K562 (cell line): ENCODE measurements at regions not wholly inside any gene's neighbourhood (a gene's known extent, or its start where the extent isn't known, plus 50 kb on each side); places are given as distances from the start of the nearest gene placed in this dataset.

ENCODE experiments used
- ATAC-seq: fragments of 200-7000 bp; cut with Tn5 transposase; 3 replicates; pipeline ENCODE4 v1.9.1; 2020; ENCODE audit warnings: moderate library complexity
- BruUV-seq: library from RNA; stranded (reverse); fragments of 400-500 nt; replicated peaks from 2 replicates; lab custom pipeline; 2021; lab: Mats Ljungman, UMichigan
- CTCF ChIA-PET: fragments of 300-600 bp; formaldehyde crosslinking; extraction: SDS; loops from one replicate; lab custom pipeline; 2021; ENCODE audit warnings: low intra/inter-chr PET ratio; lab: Yijun Ruan, JAX
- POLR2A ChIA-PET: fragments of 300-600, 350-650 bp; sonication (Branson Sonifier 250); formaldehyde crosslinking; extraction: SDS; loops from one replicate; lab custom pipeline; 2021; ENCODE audit warnings: antibody characterized with exemption, inconsistent platforms; lab: Yijun Ruan, JAX
- DNase-seq, 4 experiments: peaks; one replicate each; pipeline versions ENCODE4 v3.0.0 to v3.0.0-alpha.2; 2011 to 2018; ENCODE audit warnings: low spot score in 3 of 4, mixed read lengths in 3 of 4; ENCODE audit errors: extremely low read depth in 1 of 4
- FAIRE-seq: peaks from 2 replicates; lab custom pipeline; 2011; peaks lifted over from hg19 to GRCh38; lab: Jason Lieb, UNC
- H2AFZ ChIP-seq: 2 replicates; pipeline ENCODE4 v1.6.0; 2011; ENCODE audit warnings: low read depth, low read length, control low read depth, inconsistent platforms
- H3K27ac ChIP-seq: fragments of 200-600 bp; 3 replicates; pipeline ENCODE4 v1.8.0; 2011; ENCODE audit warnings: low read depth, mild to moderate bottlenecking, control low read depth, inconsistent platforms, low read length, moderate library complexity, mixed read lengths; ENCODE audit errors: extremely low read depth
- H3K27me3 ChIP-seq, 2 experiments: fragments of 300-600 bp in 1 of 2; 2 replicates in 1 of 2; 3 replicates in 1 of 2; pipeline versions ENCODE4 v1.6.0 to v1.8.0; 2011; ENCODE audit warnings: inconsistent platforms in 2 of 2, low read length in 2 of 2, mild to moderate bottlenecking in 1 of 2, mixed read lengths in 1 of 2, moderate library complexity in 1 of 2; ENCODE audit not compliant: control insufficient read depth in 2 of 2, insufficient read depth in 2 of 2
- H3K36me3 ChIP-seq: fragments of 300-600 bp; 3 replicates; pipeline ENCODE4 v1.8.0; 2011; ENCODE audit warnings: mild to moderate bottlenecking, low read length, inconsistent platforms; ENCODE audit not compliant: control insufficient read depth, insufficient read depth
- H3K4me1 ChIP-seq, 2 experiments: fragments of 200-600 bp in 1 of 2; replicated peaks in 1 of 2; 2 replicates in 1 of 2; 3 replicates in 1 of 2; pipeline versions ENCODE4 v1.5.1 to v1.8.0; 2011; ENCODE audit warnings: inconsistent platforms in 2 of 2, low read length in 2 of 2, mild to moderate bottlenecking in 1 of 2, mixed read lengths in 1 of 2, moderate library complexity in 1 of 2; ENCODE audit not compliant: control insufficient read depth in 2 of 2, insufficient read depth in 2 of 2
- H3K4me2 ChIP-seq: 2 replicates; pipeline ENCODE4 v1.6.1; 2011; ENCODE audit warnings: low read length, control low read depth, inconsistent platforms, mixed read lengths; ENCODE audit not compliant: insufficient read depth
- H3K4me3 ChIP-seq: fragments of 200-600 bp; sonication (generic), shearing (Covaris generic); 2 replicates; pipeline ENCODE4 v1.5.1; 2016; ENCODE audit warnings: control low read depth, inconsistent platforms
- H3K79me2 ChIP-seq: fragments of 200-600 bp; 3 replicates; pipeline ENCODE4 v1.8.0; 2011; ENCODE audit warnings: low read length, inconsistent platforms; ENCODE audit not compliant: control insufficient read depth, insufficient read depth
- H3K9ac ChIP-seq, 2 experiments: 2 replicates each; pipeline versions ENCODE4 v1.6.0 to v1.6.1; 2011; ENCODE audit warnings: low read depth in 2 of 2, low read length in 2 of 2, control low read depth in 1 of 2, inconsistent platforms in 1 of 2, mild to moderate bottlenecking in 1 of 2, mixed read lengths in 1 of 2; ENCODE audit not compliant: insufficient read depth in 1 of 2
- H3K9me1 ChIP-seq: one replicate; pipeline ENCODE4 v1.6.0; 2011; ENCODE audit warnings: inconsistent platforms, mild to moderate bottlenecking, low read length, moderate library complexity; ENCODE audit not compliant: control insufficient read depth, insufficient read depth
- H3K9me3 ChIP-seq: replicated peaks from 2 replicates; pipeline ENCODE4 v1.5.1; 2011; ENCODE audit warnings: low read depth, low read length, inconsistent platforms; ENCODE audit not compliant: control insufficient read depth, insufficient read depth
- H4K20me1 ChIP-seq: replicated peaks from 2 replicates; pipeline ENCODE4 v1.6.1; 2011; ENCODE audit warnings: low read length, inconsistent platforms, mixed read lengths; ENCODE audit not compliant: control insufficient read depth, insufficient read depth
- BACH1 ChIP-seq: fragments of 200-800 bp; sonication (Bioruptor generic); IDR thresholded peaks from 2 replicates; pipeline ENCODE4 v1.6.1; 2016; ENCODE audit warnings: missing genetic modification characterization, missing compliant biosample characterization
- CREB1 ChIP-seq, 2 experiments: sonication (generic) in 1 of 2; formaldehyde crosslinking in 1 of 2; IDR thresholded peaks; 2 replicates each; pipeline versions ENCODE4 v1.6.1 to v1.8.0; 2012 to 2022; ENCODE audit warnings: inconsistent platforms in 1 of 2, mild to moderate bottlenecking in 1 of 2, missing genetic modification reagents in 1 of 2, moderate library complexity in 1 of 2
- ERF ChIP-seq: fragments of 450-650 bp; formaldehyde crosslinking; IDR thresholded peaks from 2 replicates; pipeline ENCODE4 v1.4.0; 2020; ENCODE audit warnings: mild to moderate bottlenecking, mixed read lengths
- FOSL1 ChIP-seq: fragments of 200-800 bp; sonication (Bioruptor generic); conservative IDR thresholded peaks from 2 replicates; pipeline ENCODE4 v1.6.1; 2016; ENCODE audit warnings: missing genetic modification characterization, missing compliant biosample characterization
- FOXJ3 ChIP-seq: sonication (generic); formaldehyde crosslinking; IDR thresholded peaks from 2 replicates; pipeline ENCODE4 v1.4.0; 2020; ENCODE audit warnings: mild to moderate bottlenecking, missing genetic modification reagents
- HSF4 ChIP-seq: fragments of 250-450 bp; sonication (Bioruptor Pico); IDR thresholded peaks from 2 replicates; pipeline ENCODE4 v2.1.2; 2022; ENCODE audit warnings: mild to moderate bottlenecking, moderate library complexity, borderline replicate concordance
- MAFF ChIP-seq: IDR thresholded peaks from 2 replicates; pipeline ENCODE4 v1.6.1; 2012; ENCODE audit warnings: low read length, improper control_type of control experiment
- NFE2L1 ChIP-seq: fragments of 450-650 bp; IDR thresholded peaks from 2 replicates; pipeline ENCODE4 v1.6.1; 2016; ENCODE audit warnings: missing genetic modification characterization, low read depth, mild to moderate bottlenecking, missing compliant biosample characterization, moderate library complexity, borderline replicate concordance
- RBM14 ChIP-seq: fragments of 200-400 bp; formaldehyde crosslinking; IDR thresholded peaks from 2 replicates; pipeline ENCODE4 v1.6.1; 2018; ENCODE audit warnings: low read depth, mild to moderate bottlenecking, low read length, moderate library complexity, borderline replicate concordance; ENCODE audit not compliant: insufficient read depth
- SOX6 ChIP-seq: fragments of 450-650 bp; IDR thresholded peaks from 2 replicates; pipeline ENCODE4 v1.6.1; 2014; ENCODE audit warnings: mild to moderate bottlenecking
- TCF15 ChIP-seq: fragments of 250-450 bp; sonication (Bioruptor Pico); IDR thresholded peaks from 2 replicates; pipeline ENCODE4 v1.8.0; 2022; ENCODE audit warnings: moderate library complexity, mild to moderate bottlenecking, inconsistent platforms
- TOE1 ChIP-seq, 2 experiments: fragments of 450-650 bp in 1 of 2; sonication (generic) in 1 of 2; formaldehyde crosslinking in 1 of 2; IDR thresholded peaks; 2 replicates each; pipeline versions ENCODE4 v1.7.1 to v1.8.0; 2016 to 2022; ENCODE audit warnings: borderline replicate concordance in 2 of 2, mild to moderate bottlenecking in 2 of 2, antibody characterized with exemption in 1 of 2, inconsistent platforms in 1 of 2, low read depth in 1 of 2, missing genetic modification reagents in 1 of 2, moderate library complexity in 1 of 2
- XRCC3 ChIP-seq: fragments of 450-650 bp; IDR thresholded peaks from 2 replicates; pipeline ENCODE4 v1.6.1; 2017; ENCODE audit warnings: mild to moderate bottlenecking, moderate library complexity
- WGBS: fragments of 100-300 bp; shearing (Covaris generic); methylation state at CpG from one replicate; pipeline ENCODE4 v1.1.6; 2016; ENCODE audit warnings: low coverage, mixed read lengths; ENCODE audit not compliant: insufficient coverage; ENCODE audit errors: missing lambda C conversion rate; 5-methylcytosine and 5-hydroxymethylcytosine counted together
- in situ Hi-C: fragments of 300-500 bp; cut with MboI; formaldehyde crosslinking; loops from 4 replicates; pipeline ENCODE4 v1.15.0; 2018; ENCODE audit warnings: inconsistent platforms, mixed read lengths
- intact Hi-C: fragments of 100-400 bp; cut with micrococcal nuclease; formaldehyde crosslinking; loops from 2 replicates; pipeline ENCODE4 v1.14.2; 2022

- WGBS = 2% methylated on average over 14 of the region's 25 CpGs
- POLR2A ChIA-PET = no interaction called here
- CTCF ChIA-PET = no interaction called here
- no peak for ATAC-seq
- no peak overlapping the region for H3K4me2 ChIP-seq
- intact Hi-C loops = no loop called here
- in situ Hi-C loops = no loop called here
- no peaks in the 10 kb centered on the region for H3K9me1 ChIP-seq
- FAIRE-seq = no peak
- H2AFZ ChIP-seq = no peak overlapping the region
- no peak overlapping the region for H3K4me3 ChIP-seq
- no peaks in the 10 kb centered on the region; the same call in 1 of the 2 replicates for H3K9me3 ChIP-seq
- no peaks in the 10 kb centered on the region for H3K79me2 ChIP-seq
- no peaks in the 10 kb centered on the region for H3K36me3 ChIP-seq
- H4K20me1 ChIP-seq = no peaks in the 10 kb centered on the region
- no peak for DNase-seq
- no TSS peak for BruUV-seq
- no peaks in the 10 kb centered on the region for H3K4me1 ChIP-seq
- TF ChIP-seq SOX6 (no peak), TOE1 (IDR thresholded peaks at IDR 0.05; ENCODE audit: borderline replicate concordance) (no peak), TOE1 (CRISPR knock-in tag; IDR thresholded peaks at IDR 0.05; ENCODE audit: borderline replicate concordance, low read depth) (no peak), HSF4 (CRISPR knock-in tag) (no peak), BACH1 (tag) (no peak), XRCC3 (no peak), MAFF (no peak), CREB1 (IDR thresholded peaks at IDR 0.05) (no peak), CREB1 (CRISPR knock-in tag; IDR thresholded peaks at IDR 0.05) (no peak), RBM14 (no peak), ERF (CRISPR knock-in tag) (no peak), NFE2L1 (tag) (no peak), FOSL1 (tag) (no peak), FOXJ3 (CRISPR knock-in tag) (no peak), TCF15 (CRISPR knock-in tag) (no peak)
- TF ChIP-seq, all 486 proteins: peak for 0
- Histone ChIP-seq H3K9ac (no peak overlapping the region), H3K27ac (no peak overlapping the region), H3K27me3 (no peaks in the 10 kb centered on the region)
These were observed 646.5 kb downstream of the GABRG1 start for GRCh38 chr4:45477311-45477733.
